Suprapubic skin (tissue), 4 donors: ENCODE measurements at regions not wholly inside any gene's neighbourhood (a gene's known extent, or its start where the extent isn't known, plus 50 kb on each side); places are given as distances from the start of the nearest gene placed in this dataset.

Source experiments
- EP300 ChIP-seq: sonication (generic); formaldehyde crosslinking; IDR thresholded peaks from one replicate; pipeline ENCODE4 v1.6.1; 2017; ENCODE audit warnings: antibody characterized with exemption
- POLR2A ChIP-seq, 2 donors: fragments of 450-650 bp; IDR thresholded peaks; one replicate each; pipeline ENCODE4 v1.6.1; 2017; ENCODE audit warnings: antibody characterized with exemption in 2 of 2, mild to moderate bottlenecking in 2 of 2, moderate library complexity in 2 of 2
- POLR2AphosphoS5 ChIP-seq, 3 donors: sonication (generic); formaldehyde crosslinking; IDR thresholded peaks; one replicate each; pipeline ENCODE4 v1.6.1; 2017; ENCODE audit warnings: antibody characterized with exemption in 3 of 3
- TF ChIP-seq, protein P1 (sequence below), 2 donors: fragments of 200-600 bp in 1 of 2; fragments of 450-650 bp in 1 of 2; sonication (generic) in 1 of 2; IDR thresholded peaks; one replicate each; pipeline ENCODE4 v1.5.1; 2016 to 2019; ENCODE audit warnings: antibody characterized with exemption in 2 of 2, mild to moderate bottlenecking in 1 of 2, moderate library complexity in 1 of 2

DNA sequence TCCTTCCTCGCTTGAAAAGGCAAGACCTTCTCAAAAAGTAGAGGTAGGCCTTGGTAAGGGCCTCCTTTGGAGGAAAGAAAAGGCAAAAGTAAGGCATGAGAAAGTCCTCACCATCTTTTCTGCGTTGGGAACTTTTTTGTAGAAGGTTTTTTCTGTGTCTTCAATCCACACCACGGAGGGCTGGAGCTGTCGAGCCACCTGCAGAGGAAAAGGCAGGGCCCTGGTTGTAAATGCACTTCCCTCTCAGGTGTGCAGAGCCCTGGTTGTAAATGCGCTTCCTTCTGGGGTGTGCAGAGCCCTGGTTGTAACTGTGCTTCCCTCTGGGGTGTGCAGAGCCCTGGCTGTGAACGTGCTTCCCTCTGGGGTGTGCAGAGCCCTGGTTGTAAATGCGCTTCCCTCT, 80.2 kb upstream of the ASB18 start:
- TF ChIP-seq, protein P1, sequence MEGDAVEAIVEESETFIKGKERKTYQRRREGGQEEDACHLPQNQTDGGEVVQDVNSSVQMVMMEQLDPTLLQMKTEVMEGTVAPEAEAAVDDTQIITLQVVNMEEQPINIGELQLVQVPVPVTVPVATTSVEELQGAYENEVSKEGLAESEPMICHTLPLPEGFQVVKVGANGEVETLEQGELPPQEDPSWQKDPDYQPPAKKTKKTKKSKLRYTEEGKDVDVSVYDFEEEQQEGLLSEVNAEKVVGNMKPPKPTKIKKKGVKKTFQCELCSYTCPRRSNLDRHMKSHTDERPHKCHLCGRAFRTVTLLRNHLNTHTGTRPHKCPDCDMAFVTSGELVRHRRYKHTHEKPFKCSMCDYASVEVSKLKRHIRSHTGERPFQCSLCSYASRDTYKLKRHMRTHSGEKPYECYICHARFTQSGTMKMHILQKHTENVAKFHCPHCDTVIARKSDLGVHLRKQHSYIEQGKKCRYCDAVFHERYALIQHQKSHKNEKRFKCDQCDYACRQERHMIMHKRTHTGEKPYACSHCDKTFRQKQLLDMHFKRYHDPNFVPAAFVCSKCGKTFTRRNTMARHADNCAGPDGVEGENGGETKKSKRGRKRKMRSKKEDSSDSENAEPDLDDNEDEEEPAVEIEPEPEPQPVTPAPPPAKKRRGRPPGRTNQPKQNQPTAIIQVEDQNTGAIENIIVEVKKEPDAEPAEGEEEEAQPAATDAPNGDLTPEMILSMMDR (IDR thresholded peaks at IDR 0.05): no peak
- no peak for TF ChIP-seq POLR2A (IDR thresholded peaks at IDR 0.05)
- TF ChIP-seq EP300: no peak
- no peak for TF ChIP-seq POLR2AphosphoS5 (IDR thresholded peaks at IDR 0.05)
